ENCODE measurements at regions not wholly inside any gene's neighbourhood (a gene's known extent, or its start where the extent isn't known, plus 50 kb on each side); places are given as distances from the start of the nearest gene placed in this dataset.

GRCh38 chr4:66094070-66094469 is 423.8 kb upstream of the EPHA5 start:
- no peak overlapping the region for H3K27ac ChIP-seq
- H3K4me3 ChIP-seq (ENCODE audit: low read depth in 1 of 2, low read length in 1 of 2), result no peak overlapping the region
- no peaks in the 10 kb centered on the region for H3K4me1 ChIP-seq (ENCODE audit: control insufficient read depth in 1 of 2, insufficient read depth in 1 of 2, low read depth in 1 of 2, low read length in 1 of 2)
- no peaks in the 10 kb centered on the region for H3K27me3 ChIP-seq
- TF ChIP-seq CTCF (IDR thresholded peaks at IDR 0.05), result no peak
- no peaks in the 10 kb centered on the region for H3K9me3 ChIP-seq
- no peaks in the 10 kb centered on the region for H3K36me3 ChIP-seq

GRCh38 chr4:66091786-66092185 is 421.5 kb upstream of the EPHA5 start:
- H3K4me1 ChIP-seq (ENCODE audit: control insufficient read depth in 1 of 2, insufficient read depth in 1 of 2, low read depth in 1 of 2, low read length in 1 of 2), result no peaks in the 10 kb centered on the region
- H3K4me3 ChIP-seq (ENCODE audit: low read depth in 1 of 2, low read length in 1 of 2), result no peak overlapping the region

GRCh38 chr4:66073961-66074360 is 403.7 kb upstream of the EPHA5 start:
- Histone ChIP-seq H3K27me3 (no peaks in the 10 kb centered on the region), H3K4me1 (ENCODE audit: control insufficient read depth in 1 of 2, insufficient read depth in 1 of 2, low read depth in 1 of 2, low read length in 1 of 2) (no peaks in the 10 kb centered on the region), H3K4me3 (ENCODE audit: low read depth in 1 of 2, low read length in 1 of 2) (no peak overlapping the region), H3K27ac (no peak overlapping the region), H3K9me3 (no peaks in the 10 kb centered on the region), H3K36me3 (no peaks in the 10 kb centered on the region)
- TF ChIP-seq CTCF (IDR thresholded peaks at IDR 0.05), result no peak

More at GRCh38 chr4:66091786-66092185, 421.5 kb upstream of the EPHA5 start:
- H3K27ac ChIP-seq, result no peak overlapping the region
- no peaks in the 10 kb centered on the region for H3K9me3 ChIP-seq
- H3K36me3 ChIP-seq, result no peaks in the 10 kb centered on the region
- H3K27me3 ChIP-seq, result no peaks in the 10 kb centered on the region
- no peak for TF ChIP-seq CTCF (IDR thresholded peaks at IDR 0.05)

GRCh38 chr4:66071911-66072310 is 401.6 kb upstream of the EPHA5 start:
- TF ChIP-seq CTCF (IDR thresholded peaks at IDR 0.05), result no peak
- Histone ChIP-seq H3K36me3 (no peaks in the 10 kb centered on the region), H3K4me3 (ENCODE audit: low read depth in 1 of 2, low read length in 1 of 2) (no peak overlapping the region), H3K27me3 (no peaks in the 10 kb centered on the region), H3K27ac (no peak overlapping the region), H3K9me3 (no peaks in the 10 kb centered on the region), H3K4me1 (ENCODE audit: control insufficient read depth in 1 of 2, insufficient read depth in 1 of 2, low read depth in 1 of 2, low read length in 1 of 2) (no peaks in the 10 kb centered on the region)

- no peaks in the 10 kb centered on the region for H3K9me3 ChIP-seq
- H3K4me1 ChIP-seq (ENCODE audit: control insufficient read depth in 1 of 2, insufficient read depth in 1 of 2, low read depth in 1 of 2, low read length in 1 of 2), result no peaks in the 10 kb centered on the region
- H3K36me3 ChIP-seq, result no peaks in the 10 kb centered on the region
- H3K27ac ChIP-seq, result no peak overlapping the region
- TF ChIP-seq CTCF (IDR thresholded peaks at IDR 0.05), result no peak
- no peak overlapping the region for H3K4me3 ChIP-seq (ENCODE audit: low read depth in 1 of 2, low read length in 1 of 2)
- no peaks in the 10 kb centered on the region for H3K27me3 ChIP-seq
Observed at GRCh38 chr4:66062921-66063320, 392.6 kb upstream of the EPHA5 start.

GRCh38 chr4:66062044-66062443 is 391.8 kb upstream of the EPHA5 start:
- Histone ChIP-seq H3K36me3 (no peaks in the 10 kb centered on the region), H3K4me3 (ENCODE audit: low read depth in 1 of 2, low read length in 1 of 2) (no peak overlapping the region), H3K27me3 (no peaks in the 10 kb centered on the region), H3K27ac (no peak overlapping the region), H3K4me1 (ENCODE audit: control insufficient read depth in 1 of 2, insufficient read depth in 1 of 2, low read depth in 1 of 2, low read length in 1 of 2) (no peaks in the 10 kb centered on the region), H3K9me3 (no peaks in the 10 kb centered on the region)
- no peak for TF ChIP-seq CTCF (IDR thresholded peaks at IDR 0.05)
